HepG2 (cell line): ENCODE measurements at regions not wholly inside any gene's neighbourhood (a gene's known extent, or its start where the extent isn't known, plus 50 kb on each side); places are given as distances from the start of the nearest gene placed in this dataset.

ENCODE experiments used
- ATAC-seq: fragments of 200-7000 bp; cut with Tn5 transposase; 3 replicates; pipeline ENCODE4 v1.9.1; 2020; ENCODE audit warnings: mild to moderate bottlenecking, moderate library complexity
- BruUV-seq: library from RNA; stranded (reverse); fragments of 400-500 nt; replicated peaks from 2 replicates; lab custom pipeline; 2021; lab: Mats Ljungman, UMichigan
- CTCF ChIA-PET: fragments of 300-600 bp; formaldehyde crosslinking; extraction: SDS; loops from one replicate; lab custom pipeline; 2021; ENCODE audit warnings: low total read pairs, inconsistent platforms, low intra/inter-chr PET ratio; lab: Yijun Ruan, JAX
- POLR2A ChIA-PET: fragments of 350-600 bp; sonication (Branson Sonifier 250); formaldehyde crosslinking; loops from one replicate; lab custom pipeline; 2020; ENCODE audit warnings: antibody characterized with exemption, inconsistent platforms; lab: Yijun Ruan, JAX
- DNase-seq: peaks from one replicate; pipeline ENCODE4 v3.0.0-alpha.2; 2015; ENCODE audit warnings: low spot score
- FAIRE-seq: peaks from 3 replicates; lab custom pipeline; 2011; peaks lifted over from hg19 to GRCh38; lab: Jason Lieb, UNC
- H2AFZ ChIP-seq: one replicate; pipeline ENCODE4 v1.6.1; 2011; ENCODE audit warnings: low read length, inconsistent platforms
- H3K27ac ChIP-seq: fragments of 300-600 bp; 3 replicates; pipeline ENCODE4 v1.8.0; 2011; ENCODE audit warnings: mixed run types, mild to moderate bottlenecking, mixed read lengths, low read length, inconsistent platforms; ENCODE audit not compliant: insufficient read depth; ENCODE audit errors: extremely low read length
- H3K27me3 ChIP-seq, 2 experiments: fragments of 200-600 bp in 1 of 2; 2 replicates in 1 of 2; 3 replicates in 1 of 2; pipeline versions ENCODE4 v1.6.0 to v1.8.0; 2011; ENCODE audit warnings: low read length in 2 of 2, mild to moderate bottlenecking in 2 of 2, moderate library complexity in 2 of 2, inconsistent platforms in 1 of 2; ENCODE audit not compliant: insufficient read depth in 2 of 2, control insufficient read depth in 1 of 2
- H3K36me3 ChIP-seq, 2 experiments: fragments of 200-600 bp in 1 of 2; replicated peaks in 1 of 2; 2 replicates in 1 of 2; 3 replicates in 1 of 2; pipeline versions ENCODE4 v1.5.1 to v1.8.0; 2011; ENCODE audit warnings: low read length in 2 of 2, inconsistent platforms in 1 of 2; ENCODE audit not compliant: insufficient read depth in 2 of 2, control insufficient read depth in 1 of 2
- H3K4me1 ChIP-seq: 2 replicates; pipeline ENCODE4 v1.5.1; 2012; ENCODE audit warnings: low read length, inconsistent platforms; ENCODE audit not compliant: insufficient read depth
- H3K4me2 ChIP-seq: 2 replicates; pipeline ENCODE4 v1.6.0; 2011; ENCODE audit warnings: low read depth, low read length, inconsistent platforms
- H3K4me3 ChIP-seq, 3 experiments: fragments of 200-600 bp in 1 of 3; sonication (generic), shearing (Covaris generic) in 1 of 3; replicated peaks in 1 of 3; 2 replicates each; pipeline ENCODE4 v1.5.1; 2011 to 2016; ENCODE audit warnings: low read length in 3 of 3, inconsistent platforms in 2 of 3, low read depth in 2 of 3, mild to moderate bottlenecking in 2 of 3, control low read depth in 1 of 3, mixed read lengths in 1 of 3; ENCODE audit not compliant: insufficient read depth in 1 of 3
- H3K79me2 ChIP-seq: one replicate; pipeline ENCODE4 v1.6.1; 2011; ENCODE audit warnings: low read length, inconsistent platforms; ENCODE audit not compliant: insufficient read depth
- H3K9ac ChIP-seq: 2 replicates; pipeline ENCODE4 v1.6.0; 2011; ENCODE audit warnings: mild to moderate bottlenecking, low read depth, low read length, inconsistent platforms; ENCODE audit not compliant: insufficient read depth
- H3K9me3 ChIP-seq: 2 replicates; pipeline ENCODE4 v1.5.1; 2012; ENCODE audit warnings: mild to moderate bottlenecking, low read length
- H4K20me1 ChIP-seq: 2 replicates; pipeline ENCODE4 v1.6.0; 2011; ENCODE audit warnings: inconsistent platforms, mild to moderate bottlenecking, low read length, moderate library complexity; ENCODE audit not compliant: insufficient read depth
- E2F2 ChIP-seq: sonication (generic); formaldehyde crosslinking; IDR thresholded peaks from 2 replicates; pipeline ENCODE4 v1.4.0; 2020; ENCODE audit warnings: missing genetic modification reagents, borderline replicate concordance
- EEA1 ChIP-seq: sonication (generic); formaldehyde crosslinking; IDR thresholded peaks from 2 replicates; pipeline ENCODE4 v1.5.1; 2020; ENCODE audit warnings: mild to moderate bottlenecking, missing genetic modification reagents, borderline replicate concordance
- KDM1A ChIP-seq: IDR thresholded peaks from 2 replicates; pipeline ENCODE4 v1.6.1; 2016; ENCODE audit warnings: missing compliant biosample characterization
- MTA3 ChIP-seq: sonication (generic); formaldehyde crosslinking; IDR thresholded peaks from 2 replicates; pipeline ENCODE4 v1.4.0; 2020; ENCODE audit warnings: missing genetic modification reagents
- NR2F2 ChIP-seq: IDR thresholded peaks from 2 replicates; pipeline ENCODE4 v1.6.1; 2012; ENCODE audit warnings: low read depth, inconsistent platforms, borderline replicate concordance
- PLSCR1 ChIP-seq: sonication (generic); formaldehyde crosslinking; IDR thresholded peaks from 2 replicates; pipeline ENCODE4 v1.5.0; 2020; ENCODE audit warnings: missing genetic modification reagents, mild to moderate bottlenecking, borderline replicate concordance
- SATB2 ChIP-seq: sonication (generic); formaldehyde crosslinking; IDR thresholded peaks from 2 replicates; pipeline ENCODE4 v1.5.0; 2020; ENCODE audit warnings: missing genetic modification reagents
- SRF ChIP-seq: IDR thresholded peaks from 2 replicates; pipeline ENCODE4 v1.6.1; 2011; ENCODE audit warnings: mild to moderate bottlenecking, low read depth, low read length, moderate library complexity
- TFE3 ChIP-seq: IDR thresholded peaks from 2 replicates; pipeline ENCODE4 v1.6.1; 2016
- XRCC5 ChIP-seq: fragments of 200-400 bp; formaldehyde crosslinking; optimal IDR thresholded peaks from 2 replicates; pipeline ENCODE3; 2017; ENCODE audit warnings: mild to moderate bottlenecking, low read length
- ZC3H13 ChIP-seq: sonication (generic); formaldehyde crosslinking; IDR thresholded peaks from 2 replicates; pipeline ENCODE4 v1.8.1; 2023; ENCODE audit warnings: mild to moderate bottlenecking, missing genetic modification reagents, moderate library complexity
- ZMYM3 ChIP-seq: sonication (generic); formaldehyde crosslinking; IDR thresholded peaks from 2 replicates; pipeline ENCODE4 v1.5.1; 2020; ENCODE audit warnings: mild to moderate bottlenecking, missing genetic modification reagents
- ZNF232 ChIP-seq: sonication (generic); formaldehyde crosslinking; IDR thresholded peaks from 2 replicates; pipeline ENCODE4 v1.4.0; 2020; ENCODE audit warnings: missing genetic modification reagents, borderline replicate concordance
- ZNF343 ChIP-seq: sonication (generic); formaldehyde crosslinking; IDR thresholded peaks from 2 replicates; pipeline ENCODE4 v1.4.0; 2020; ENCODE audit warnings: mild to moderate bottlenecking, missing genetic modification reagents
- ZNF44 ChIP-seq: sonication (generic); formaldehyde crosslinking; IDR thresholded peaks from 2 replicates; pipeline ENCODE4 v1.5.1; 2020; ENCODE audit warnings: mild to moderate bottlenecking, missing genetic modification reagents
- ZNF841 ChIP-seq: sonication (generic); formaldehyde crosslinking; IDR thresholded peaks from 2 replicates; pipeline ENCODE4 v1.8.1; 2023; ENCODE audit warnings: missing genetic modification reagents, borderline replicate concordance
- ZSCAN12 ChIP-seq: sonication (generic); formaldehyde crosslinking; IDR thresholded peaks from 2 replicates; pipeline ENCODE4 v1.9.0; 2021; ENCODE audit warnings: mild to moderate bottlenecking, missing genetic modification reagents
- ZZZ3 ChIP-seq: sonication (generic); formaldehyde crosslinking; IDR thresholded peaks from 2 replicates; pipeline ENCODE4 v1.4.0; 2020; ENCODE audit warnings: missing genetic modification reagents, mild to moderate bottlenecking, borderline replicate concordance
- WGBS: methylation state at CpG from one replicate; pipeline ENCODE4 v1.1.6; 2017; ENCODE audit warnings: low lambda C conversion rate; 5-methylcytosine and 5-hydroxymethylcytosine counted together
- in situ Hi-C: cut with HindIII; loops from 2 replicates; pipeline ENCODE4 v1.10.0; 2017; ENCODE audit warnings: low pct_unique_long_range_greater_than_20kb; ENCODE audit not compliant: extremely low pct_ligation_motif_present
- intact Hi-C: fragments of 100-400 bp; cut with micrococcal nuclease; formaldehyde crosslinking; loops from one replicate; pipeline ENCODE4 v1.10.0; 2022; ENCODE audit not compliant: unreplicated experiment

- no peak for ATAC-seq
- H3K4me1 ChIP-seq = no peaks in the 10 kb centered on the region
- CTCF ChIA-PET = no interaction called here
- 0% methylated on average over 4 of the region's 4 CpGs for WGBS
- H3K36me3 ChIP-seq = no peaks in the 10 kb centered on the region
- no TSS peak for BruUV-seq
- no peaks in the 10 kb centered on the region for H3K9me3 ChIP-seq
- H3K9ac ChIP-seq = no peak overlapping the region
- TF ChIP-seq PLSCR1 (CRISPR knock-in tag) (no peak), MTA3 (CRISPR knock-in tag) (no peak), NR2F2 (no peak), E2F2 (CRISPR knock-in tag) (no peak), ZZZ3 (CRISPR knock-in tag) (no peak), ZNF44 (CRISPR knock-in tag) (no peak), ZSCAN12 (CRISPR knock-in tag) (no peak), ZNF841 (CRISPR knock-in tag) (no peak), XRCC5 (no peak), KDM1A (no peak), ZC3H13 (CRISPR knock-in tag) (no peak), ZNF232 (no peak), SRF (no peak), EEA1 (no peak), ZMYM3 (CRISPR knock-in tag) (no peak), TFE3 (CRISPR knock-in tag) (no peak), ZNF343 (CRISPR knock-in tag) (no peak), SATB2 (CRISPR knock-in tag) (no peak)
- DNase-seq = no peak
- no peak overlapping the region for H2AFZ ChIP-seq
- H3K4me2 ChIP-seq = no peak overlapping the region
- H3K27ac ChIP-seq = no peak overlapping the region
- in situ Hi-C loops (no loop called here), intact Hi-C loops (no loop called here)
- no peak for FAIRE-seq
- H3K4me3 ChIP-seq = no peak overlapping the region
- H3K79me2 ChIP-seq = no peaks in the 10 kb centered on the region
- POLR2A ChIA-PET = no interaction called here
- H3K27me3 ChIP-seq = peaks cover 0 to 30% of the 10 kb centered on the region in 2 experiments; a peak in 2 of 5 replicates
- no peaks in the 10 kb centered on the region for H4K20me1 ChIP-seq
Observed at GRCh38 chr11:33413301-33413700, 156.1 kb downstream of the HIPK3 start.
